Left lung (tissue), 4 donors: ENCODE measurements at regions not wholly inside any gene's neighbourhood (a gene's known extent, or its start where the extent isn't known, plus 50 kb on each side); places are given as distances from the start of the nearest gene placed in this dataset.

Experiments
- ATAC-seq: fragments of 200-7000 bp; cut with Tn5 transposase; one replicate; pipeline ENCODE4 v1.9.1; 2020; ENCODE audit warnings: moderate library complexity
- DNase-seq, 4 donors: peaks; one replicate each; pipeline ENCODE4 v3.0.0-alpha.2; 2013 to 2020
- H3K27ac ChIP-seq, 2 donors: fragments of 200-600 bp; sonication (generic) in 1 of 2; one replicate each; pipeline versions ENCODE4 v1.5.0 to v1.8.0; 2020 to 2021
- H3K27me3 ChIP-seq, 2 donors: fragments of 200-600 bp; sonication (generic) in 1 of 2; one replicate each; pipeline versions ENCODE4 v1.5.0 to v1.8.0; 2020 to 2021
- H3K36me3 ChIP-seq, 2 donors: fragments of 200-600 bp; sonication (generic) in 1 of 2; one replicate each; pipeline versions ENCODE4 v1.5.0 to v1.8.0; 2020 to 2021
- H3K4me1 ChIP-seq, 2 donors: fragments of 200-600 bp; one replicate each; pipeline ENCODE4 v1.8.0; 2021
- H3K4me3 ChIP-seq, 2 donors: fragments of 200-600 bp; sonication (generic) in 1 of 2; one replicate each; pipeline versions ENCODE4 v1.5.0 to v1.8.0; 2020 to 2021; ENCODE audit warnings: mild to moderate bottlenecking in 1 of 2
- H3K9me3 ChIP-seq, 2 donors: fragments of 200-600 bp; sonication (generic) in 1 of 2; one replicate each; pipeline versions ENCODE4 v1.5.0 to v1.8.0; 2020 to 2021
- intact Hi-C, 2 donors: fragments of 100-400 bp; cut with DNase I; formaldehyde crosslinking; loops; one replicate each; pipeline versions ENCODE4 v1.11.2 to v1.14.2; 2022
- TF ChIP-seq, protein P1 (sequence below), 2 donors: fragments of 200-600 bp; sonication (generic) in 1 of 2; IDR thresholded peaks; one replicate each; pipeline versions ENCODE4 v1.5.0 to v1.8.0; 2021; ENCODE audit warnings: antibody characterized with exemption in 2 of 2
- donor health status: DM: no; HTN: yes; CAD: no.
- donor health status: DM: no; HTN: no; CAD: no.

DNA sequence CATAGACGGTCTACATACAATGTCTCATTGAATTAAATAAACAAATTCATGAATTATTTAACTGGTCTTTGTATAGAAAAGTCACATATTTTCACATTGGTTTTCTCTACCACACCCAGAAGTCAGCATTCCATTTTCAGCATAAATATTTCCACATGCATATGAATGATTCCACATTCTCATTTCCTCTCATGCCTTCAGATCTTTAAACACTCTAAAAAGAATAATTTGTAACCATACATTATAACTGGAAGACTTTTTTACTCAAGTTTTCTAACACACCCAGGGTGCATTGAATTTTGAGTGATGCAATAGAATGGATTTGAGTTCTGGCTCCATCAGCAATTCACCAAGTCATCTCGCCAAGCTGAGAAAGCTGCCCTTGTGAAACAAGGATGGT is 501.8 kb upstream of the TENM4 start:
- no peaks in the 10 kb centered on the region for H3K27me3 ChIP-seq
- intact Hi-C loops = no loop called here

DNA sequence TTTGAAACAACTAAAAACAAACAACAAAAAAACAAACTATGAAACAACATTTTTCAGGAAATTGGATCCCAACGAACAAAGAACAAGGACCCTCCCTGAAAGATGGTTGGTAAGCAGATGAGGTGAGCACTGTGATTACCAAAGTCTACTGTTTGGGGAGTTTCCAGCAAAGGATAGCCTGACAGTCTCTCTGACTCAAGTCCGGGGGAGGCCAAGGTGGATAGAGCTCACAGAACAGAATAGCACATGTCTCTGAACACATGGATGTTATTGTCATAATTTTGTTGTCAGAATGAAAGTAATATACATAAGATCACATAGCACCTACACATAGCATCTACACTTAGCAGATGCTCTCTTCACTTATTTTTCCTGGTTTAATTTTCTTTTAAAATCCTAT is 501.3 kb upstream of the TENM4 start:
- no peak overlapping the region for H3K27ac ChIP-seq
- ATAC-seq = no peak
- intact Hi-C loops = no loop called here
- no peaks in the 10 kb centered on the region for H3K36me3 ChIP-seq
- no peaks in the 10 kb centered on the region for H3K9me3 ChIP-seq
- no peaks in the 10 kb centered on the region for H3K27me3 ChIP-seq
- TF ChIP-seq, protein P1, sequence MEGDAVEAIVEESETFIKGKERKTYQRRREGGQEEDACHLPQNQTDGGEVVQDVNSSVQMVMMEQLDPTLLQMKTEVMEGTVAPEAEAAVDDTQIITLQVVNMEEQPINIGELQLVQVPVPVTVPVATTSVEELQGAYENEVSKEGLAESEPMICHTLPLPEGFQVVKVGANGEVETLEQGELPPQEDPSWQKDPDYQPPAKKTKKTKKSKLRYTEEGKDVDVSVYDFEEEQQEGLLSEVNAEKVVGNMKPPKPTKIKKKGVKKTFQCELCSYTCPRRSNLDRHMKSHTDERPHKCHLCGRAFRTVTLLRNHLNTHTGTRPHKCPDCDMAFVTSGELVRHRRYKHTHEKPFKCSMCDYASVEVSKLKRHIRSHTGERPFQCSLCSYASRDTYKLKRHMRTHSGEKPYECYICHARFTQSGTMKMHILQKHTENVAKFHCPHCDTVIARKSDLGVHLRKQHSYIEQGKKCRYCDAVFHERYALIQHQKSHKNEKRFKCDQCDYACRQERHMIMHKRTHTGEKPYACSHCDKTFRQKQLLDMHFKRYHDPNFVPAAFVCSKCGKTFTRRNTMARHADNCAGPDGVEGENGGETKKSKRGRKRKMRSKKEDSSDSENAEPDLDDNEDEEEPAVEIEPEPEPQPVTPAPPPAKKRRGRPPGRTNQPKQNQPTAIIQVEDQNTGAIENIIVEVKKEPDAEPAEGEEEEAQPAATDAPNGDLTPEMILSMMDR (IDR thresholded peaks at IDR 0.05) = no peak
- H3K4me1 ChIP-seq = no peaks in the 10 kb centered on the region
- no peak for DNase-seq
- H3K4me3 ChIP-seq = no peak overlapping the region

More for the DNA sequence above, 501.8 kb upstream of the TENM4 start:
- no peak for DNase-seq
- TF ChIP-seq, protein P1 (IDR thresholded peaks at IDR 0.05) = no peak
- Histone ChIP-seq H3K36me3 (no peaks in the 10 kb centered on the region), H3K9me3 (no peaks in the 10 kb centered on the region), H3K27ac (no peak overlapping the region), H3K4me1 (no peaks in the 10 kb centered on the region), H3K4me3 (no peak overlapping the region)
- ATAC-seq = no peak

DNA sequence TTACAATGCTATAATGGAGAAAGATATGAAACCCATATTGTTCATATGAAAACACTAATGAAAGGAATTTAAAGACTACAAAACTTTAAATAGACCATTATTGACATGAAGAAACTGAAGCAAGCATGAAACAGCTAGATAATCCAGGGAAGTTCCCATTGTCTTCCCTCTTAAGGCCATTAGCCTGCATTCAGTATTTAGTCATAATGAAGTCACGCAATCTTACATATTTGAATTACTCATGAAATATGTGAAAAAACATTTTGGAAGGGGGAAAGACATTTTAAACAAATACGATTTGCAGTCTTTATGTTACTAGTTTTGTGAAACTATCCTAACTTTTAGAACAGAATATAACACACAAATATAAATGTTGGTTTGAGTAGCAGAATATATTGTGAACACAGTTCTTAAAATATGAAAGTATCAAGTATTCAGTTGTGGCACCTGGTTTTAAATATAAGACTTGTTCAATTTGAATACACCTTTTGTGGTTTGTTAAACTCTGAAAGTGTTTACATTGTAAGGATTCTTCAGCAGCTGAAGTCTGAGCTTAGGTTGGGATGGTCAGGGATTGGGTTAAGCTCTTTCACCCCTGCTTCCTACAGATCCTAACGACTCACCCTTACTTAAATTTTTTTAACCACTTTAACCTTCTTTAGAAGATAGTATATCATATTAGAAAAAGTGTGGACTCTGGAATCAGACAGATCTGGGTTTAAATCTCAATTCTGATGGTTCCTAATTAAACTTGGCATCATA is 500.3 kb upstream of the TENM4 start:
- no peak for DNase-seq
- no peaks in the 10 kb centered on the region for H3K4me1 ChIP-seq
- H3K27ac ChIP-seq = no peak overlapping the region
- TF ChIP-seq, protein P1 (IDR thresholded peaks at IDR 0.05) = no peak
- no peak overlapping the region for H3K4me3 ChIP-seq
- ATAC-seq = no peak
- no peaks in the 10 kb centered on the region for H3K36me3 ChIP-seq
- intact Hi-C loops = no loop called here
- no peaks in the 10 kb centered on the region for H3K9me3 ChIP-seq
- H3K27me3 ChIP-seq = no peaks in the 10 kb centered on the region

DNA sequence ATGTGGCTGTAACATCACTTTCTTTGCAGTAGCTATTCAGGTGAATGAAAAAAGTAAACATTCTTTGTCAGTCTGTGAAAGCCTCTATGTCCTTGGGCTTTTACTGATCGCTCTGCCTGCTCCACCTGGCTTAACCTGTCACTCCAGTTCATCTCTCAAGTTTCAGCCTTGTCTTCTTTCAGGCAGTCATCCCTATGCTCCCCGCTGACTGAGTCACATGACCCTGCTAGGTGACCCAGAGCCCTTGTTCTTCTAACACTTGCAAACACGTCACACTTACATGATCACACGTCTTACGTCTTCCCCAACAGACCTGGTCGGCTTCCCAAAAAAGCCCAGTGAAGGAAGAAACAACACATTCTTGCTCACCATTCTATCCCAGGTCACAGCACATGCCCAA is 499.3 kb upstream of the TENM4 start:
- Histone ChIP-seq H3K27ac (no peak overlapping the region), H3K4me1 (no peaks in the 10 kb centered on the region), H3K36me3 (no peaks in the 10 kb centered on the region), H3K4me3 (no peak overlapping the region), H3K9me3 (no peaks in the 10 kb centered on the region), H3K27me3 (no peaks in the 10 kb centered on the region)
- ATAC-seq (no peak), DNase-seq (no peak)
- TF ChIP-seq, protein P1 (IDR thresholded peaks at IDR 0.05) = no peak
- intact Hi-C loops = no loop called here

DNA sequence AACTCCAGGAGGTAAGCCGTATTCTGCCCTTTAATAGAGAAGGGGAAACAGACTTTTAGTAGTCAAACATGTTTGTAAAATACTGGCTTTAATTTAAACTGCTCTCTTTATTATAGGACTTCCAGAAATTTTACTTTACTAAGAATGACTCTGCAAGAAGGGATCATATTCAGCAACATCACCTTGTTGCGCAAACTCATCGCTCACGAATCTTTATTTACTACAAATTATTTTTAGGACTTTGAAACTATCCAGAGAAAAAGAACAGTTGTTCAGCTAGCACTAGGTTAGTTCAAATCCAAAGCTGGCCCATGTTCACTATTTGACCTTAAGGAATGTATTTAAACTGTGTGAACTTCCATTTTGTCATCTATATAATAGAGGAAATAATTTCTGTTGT is 498.3 kb upstream of the TENM4 start:
- Histone ChIP-seq H3K27me3 (no peaks in the 10 kb centered on the region), H3K4me3 (no peak overlapping the region), H3K27ac (no peak overlapping the region), H3K36me3 (no peaks in the 10 kb centered on the region), H3K9me3 (no peaks in the 10 kb centered on the region), H3K4me1 (no peaks in the 10 kb centered on the region)
- DNase-seq (no peak), ATAC-seq (no peak)
- TF ChIP-seq, protein P1 (IDR thresholded peaks at IDR 0.05) = no peak
- intact Hi-C loops = no loop called here
